A549 (cell line): ENCODE measurements at regions not wholly inside any gene's neighbourhood (a gene's known extent, or its start where the extent isn't known, plus 50 kb on each side); places are given as distances from the start of the nearest gene placed in this dataset.

Experiments
- ATAC-seq, 2 experiments: fragments of 200-7000 bp in 1 of 2; fragments of >200 bp in 1 of 2; cut with Nextera tagmentation in 1 of 2; cut with Tn5 transposase in 1 of 2; 3 replicates each; pipeline versions ENCODE4 v1.8.0 to v1.9.1; 2018 to 2020; ENCODE audit warnings: mild to moderate bottlenecking in 1 of 2, moderate library complexity in 1 of 2
- CTCF ChIA-PET: fragments of 300-600 bp; sonication (Branson Sonifier 250); formaldehyde crosslinking; extraction: SDS; loops from one replicate; lab custom pipeline; 2021; ENCODE audit warnings: antibody characterized with exemption, inconsistent platforms; lab: Yijun Ruan, JAX
- POLR2A ChIA-PET: fragments of 350-600 bp; formaldehyde crosslinking; extraction: SDS; loops from one replicate; lab custom pipeline; 2021; ENCODE audit warnings: antibody characterized with exemption, inconsistent platforms; lab: Yijun Ruan, JAX
- DNase-seq, 2 experiments: peaks; one replicate each; pipeline versions ENCODE4 v3.0.0 to v3.0.0-alpha.2; 2011 to 2016; ENCODE audit warnings: low read depth in 1 of 2, low spot score in 1 of 2
- FAIRE-seq: peaks from 2 replicates; lab custom pipeline; 2011; peaks lifted over from hg19 to GRCh38; lab: Jason Lieb, UNC
- H3K27ac ChIP-seq, 2 experiments: fragments of >200 bp; sonication (Bioruptor Twin); formaldehyde crosslinking; 3 replicates each; pipeline ENCODE4 v1.5.1; 2016 to 2017
- H3K4me1 ChIP-seq: fragments of >200 bp; sonication (Bioruptor Twin); formaldehyde crosslinking; 3 replicates; pipeline ENCODE4 v1.6.1; 2016
- H3K4me2 ChIP-seq: fragments of >200 bp; sonication (Bioruptor Twin); formaldehyde crosslinking; 3 replicates; pipeline ENCODE4 v1.6.1; 2016
- H3K4me3 ChIP-seq: fragments of >200 bp; sonication (Bioruptor Twin); formaldehyde crosslinking; 3 replicates; pipeline ENCODE4 v1.5.1; 2016
- H3K9me3 ChIP-seq: fragments of >200 bp; sonication (Bioruptor Twin); formaldehyde crosslinking; 3 replicates; pipeline ENCODE4 v1.6.1; 2016
- BCL3 ChIP-seq: fragments of >200 bp; sonication (Bioruptor Twin); formaldehyde crosslinking; IDR thresholded peaks from 3 replicates; pipeline ENCODE4 v1.6.1; 2016
- BHLHE40 ChIP-seq: IDR thresholded peaks from 2 replicates; pipeline ENCODE4 v1.6.1; 2012; ENCODE audit warnings: low read depth, low read length, inconsistent platforms
- CBX2 ChIP-seq: fragments of 200-600 bp; sonication (generic); IDR thresholded peaks from 2 replicates; pipeline ENCODE4 v1.6.1; 2016; ENCODE audit warnings: low read depth, mild to moderate bottlenecking, borderline replicate concordance
- CEBPB ChIP-seq, 2 experiments: fragments of >200 bp in 1 of 2; sonication (Bioruptor Twin) in 1 of 2; formaldehyde crosslinking in 1 of 2; IDR thresholded peaks; 2 replicates each; pipeline ENCODE4 v1.6.1; 2012 to 2016
- CHD4 ChIP-seq: fragments of 200-600 bp; sonication (generic); IDR thresholded peaks from 2 replicates; pipeline ENCODE4 v1.6.1; 2016; ENCODE audit warnings: antibody characterized with exemption, mild to moderate bottlenecking, borderline replicate concordance
- EHMT2 ChIP-seq: fragments of 200-600 bp; sonication (generic); IDR thresholded peaks from 2 replicates; pipeline ENCODE4 v1.6.1; 2016; ENCODE audit warnings: antibody characterized with exemption, low read depth, mild to moderate bottlenecking, moderate library complexity
- EP300 ChIP-seq, 2 experiments: fragments of >200 bp; sonication (Bioruptor Twin); formaldehyde crosslinking; IDR thresholded peaks; 2 replicates in 1 of 2; 3 replicates in 1 of 2; pipeline ENCODE4 v1.6.1; 2016 to 2017
- FOSL2 ChIP-seq, 2 experiments: fragments of 450-650 bp in 1 of 2; fragments of >200 bp in 1 of 2; sonication (Bioruptor Twin) in 1 of 2; formaldehyde crosslinking; IDR thresholded peaks; 2 replicates each; pipeline versions ENCODE4 v1.5.0 to v1.6.1; 2016 to 2020; ENCODE audit warnings: mild to moderate bottlenecking in 1 of 2, moderate library complexity in 1 of 2
- FOXS1 ChIP-seq: fragments of 250-450 bp; sonication (Bioruptor Pico); IDR thresholded peaks from 2 replicates; pipeline ENCODE4 v1.5.0; 2020; ENCODE audit warnings: mild to moderate bottlenecking, moderate library complexity
- GATA3 ChIP-seq: IDR thresholded peaks from 2 replicates; pipeline ENCODE4 v1.6.1; 2012; ENCODE audit warnings: borderline replicate concordance
- HEYL ChIP-seq: fragments of 250-450 bp; sonication (Bioruptor Pico); IDR thresholded peaks from 2 replicates; pipeline ENCODE4 v1.8.0; 2021; ENCODE audit warnings: mild to moderate bottlenecking, moderate library complexity
- HMGXB4 ChIP-seq: fragments of 250-450 bp; sonication (Bioruptor Pico); IDR thresholded peaks from 2 replicates; pipeline ENCODE4 v1.5.0; 2021; ENCODE audit warnings: mild to moderate bottlenecking, moderate library complexity, borderline replicate concordance
- HOXA7 ChIP-seq: fragments of 250-450 bp; sonication (Bioruptor Pico); IDR thresholded peaks from 2 replicates; pipeline ENCODE4 v1.5.0; 2020; ENCODE audit warnings: mild to moderate bottlenecking, moderate library complexity
- JUN ChIP-seq, 2 experiments: fragments of >200 bp; sonication (Bioruptor Twin); formaldehyde crosslinking; IDR thresholded peaks; 2 replicates in 1 of 2; 3 replicates in 1 of 2; pipeline ENCODE4 v1.6.1; 2016 to 2017
- KDM1A ChIP-seq: fragments of 200-600 bp; sonication (generic); IDR thresholded peaks from 2 replicates; pipeline ENCODE4 v1.6.1; 2016; ENCODE audit warnings: low read depth, mild to moderate bottlenecking
- MAFK ChIP-seq: fragments of 450-650 bp; IDR thresholded peaks from 2 replicates; pipeline ENCODE4 v1.6.1; 2014; ENCODE audit not compliant: partially characterized antibody
- MYC ChIP-seq: IDR thresholded peaks from 2 replicates; pipeline ENCODE4 v1.6.1; 2012; ENCODE audit warnings: mild to moderate bottlenecking, inconsistent platforms, low read length, improper control_type of control experiment, borderline replicate concordance
- NR3C1 ChIP-seq: fragments of >200 bp; sonication (Bioruptor Twin); formaldehyde crosslinking; IDR thresholded peaks from 3 replicates; pipeline ENCODE4 v1.6.1; 2017
- PHF8 ChIP-seq: fragments of 200-600 bp; sonication (generic); IDR thresholded peaks from 2 replicates; pipeline ENCODE4 v1.6.1; 2016; ENCODE audit warnings: low read depth, mild to moderate bottlenecking, antibody characterized with exemption, moderate library complexity, borderline replicate concordance
- POLR2AphosphoS2 ChIP-seq: conservative IDR thresholded peaks from 2 replicates; pipeline ENCODE4 v1.6.1; 2012; ENCODE audit warnings: low read length, improper control_type of control experiment, inconsistent platforms
- RCOR1 ChIP-seq: fragments of 150-350 bp; IDR thresholded peaks from 2 replicates; pipeline ENCODE4 v1.6.1; 2014; ENCODE audit warnings: antibody characterized with exemption, low read length, low read depth
- RFX5 ChIP-seq: fragments of 450-650 bp; IDR thresholded peaks from 2 replicates; pipeline ENCODE4 v1.7.1; 2014; ENCODE audit warnings: antibody characterized with exemption, mild to moderate bottlenecking, moderate library complexity
- RNF2 ChIP-seq: fragments of 200-600 bp; sonication (generic); IDR thresholded peaks from 2 replicates; pipeline ENCODE4 v1.6.1; 2016; ENCODE audit warnings: low read depth, mild to moderate bottlenecking, antibody characterized with exemption, moderate library complexity, borderline replicate concordance
- SREBF2 ChIP-seq: fragments of 450-650 bp; IDR thresholded peaks from 2 replicates; pipeline ENCODE4 v1.6.1; 2014; ENCODE audit warnings: mild to moderate bottlenecking, moderate library complexity
- TP53 ChIP-seq: fragments of 250-450 bp; sonication (Bioruptor Pico); IDR thresholded peaks from 2 replicates; pipeline ENCODE4 v1.5.0; 2021; ENCODE audit warnings: mild to moderate bottlenecking, moderate library complexity
- ZFP36 ChIP-seq: fragments of 450-650 bp; IDR thresholded peaks from 2 replicates; pipeline ENCODE4 v1.6.1; 2014; ENCODE audit warnings: borderline replicate concordance; ENCODE audit not compliant: partially characterized antibody
- ZNF302 ChIP-seq: fragments of 250-450 bp; sonication (Bioruptor Pico); IDR thresholded peaks from 2 replicates; pipeline ENCODE4 v1.9.0; 2021; ENCODE audit warnings: inconsistent platforms, mild to moderate bottlenecking, moderate library complexity
- WGBS: methylation state at CpG from one replicate; pipeline ENCODE4 v1.1.6; 2017; ENCODE audit errors: missing lambda C conversion rate; 5-methylcytosine and 5-hydroxymethylcytosine counted together
- TF ChIP-seq, protein P1 (sequence below): IDR thresholded peaks from 2 replicates; pipeline ENCODE4 v1.6.1; 2012; ENCODE audit warnings: low read depth, borderline replicate concordance
- TF ChIP-seq, protein P2 (sequence below): fragments of 150-350 bp; IDR thresholded peaks from 2 replicates; pipeline ENCODE4 v1.6.1; 2014; ENCODE audit warnings: low read depth, mild to moderate bottlenecking, low read length

DNA sequence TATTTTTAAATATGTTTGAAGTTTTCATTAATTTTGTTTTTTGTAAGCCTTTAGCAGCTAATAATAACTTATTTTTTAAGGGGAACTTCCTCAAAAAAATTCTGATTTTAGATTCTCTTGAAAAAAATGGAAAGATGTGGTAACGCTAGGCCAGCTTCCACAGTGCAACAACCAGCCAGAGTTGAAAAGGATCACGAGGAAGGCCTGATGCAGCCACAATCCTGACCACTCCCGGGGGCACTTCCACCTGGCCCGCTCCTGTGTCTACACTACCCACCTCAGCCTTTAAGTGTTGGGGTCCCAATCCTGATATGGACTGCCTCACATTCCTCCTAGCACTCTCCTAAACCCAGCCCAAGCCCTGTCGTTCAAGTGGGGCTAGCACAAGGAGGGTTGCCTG is 101.1 kb downstream of the TMEM17 start:
- Histone ChIP-seq H3K9me3 (no peaks in the 10 kb centered on the region), H3K4me1 (peaks cover 10% of the 10 kb centered on the region; the same call in 2 of the 3 replicates), H3K4me2 (no peak overlapping the region), H3K27ac (no peak overlapping the region), H3K4me3 (no peak overlapping the region)
- TF ChIP-seq, protein P1, sequence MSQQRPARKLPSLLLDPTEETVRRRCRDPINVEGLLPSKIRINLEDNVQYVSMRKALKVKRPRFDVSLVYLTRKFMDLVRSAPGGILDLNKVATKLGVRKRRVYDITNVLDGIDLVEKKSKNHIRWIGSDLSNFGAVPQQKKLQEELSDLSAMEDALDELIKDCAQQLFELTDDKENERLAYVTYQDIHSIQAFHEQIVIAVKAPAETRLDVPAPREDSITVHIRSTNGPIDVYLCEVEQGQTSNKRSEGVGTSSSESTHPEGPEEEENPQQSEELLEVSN: no peak
- TF ChIP-seq PHF8 (no peak), EHMT2 (no peak), FOSL2 (IDR thresholded peaks at IDR 0.05) (no peak), FOSL2 (CRISPR knock-in tag; IDR thresholded peaks at IDR 0.05) (no peak), KDM1A (no peak), TP53 (CRISPR knock-in tag) (no peak), CBX2 (no peak), JUN (IDR thresholded peaks at IDR 0.05) (no peak), GATA3 (no peak), BCL3 (no peak)
- TF ChIP-seq, protein P2, sequence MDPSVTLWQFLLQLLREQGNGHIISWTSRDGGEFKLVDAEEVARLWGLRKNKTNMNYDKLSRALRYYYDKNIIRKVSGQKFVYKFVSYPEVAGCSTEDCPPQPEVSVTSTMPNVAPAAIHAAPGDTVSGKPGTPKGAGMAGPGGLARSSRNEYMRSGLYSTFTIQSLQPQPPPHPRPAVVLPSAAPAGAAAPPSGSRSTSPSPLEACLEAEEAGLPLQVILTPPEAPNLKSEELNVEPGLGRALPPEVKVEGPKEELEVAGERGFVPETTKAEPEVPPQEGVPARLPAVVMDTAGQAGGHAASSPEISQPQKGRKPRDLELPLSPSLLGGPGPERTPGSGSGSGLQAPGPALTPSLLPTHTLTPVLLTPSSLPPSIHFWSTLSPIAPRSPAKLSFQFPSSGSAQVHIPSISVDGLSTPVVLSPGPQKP: no peak
- no peak for FAIRE-seq
- DNase-seq: no peak
- 76% methylated on average over 5 of the region's 5 CpGs for WGBS
- CTCF ChIA-PET: interaction anchor here (0.7 to 4.0 kb wide), 3 partner anchors 8 to 1734 kb away, joined by 3 to 37 read pairs (median 3); no protein-coding TSS in a partner anchor
- POLR2A ChIA-PET: no interaction called here
- no peak; a peak in 1 of 6 replicates for ATAC-seq

- no peak for DNase-seq
- H3K4me2 ChIP-seq: no peak overlapping the region
- no peak for FAIRE-seq
- TF ChIP-seq CEBPB (IDR thresholded peaks at IDR 0.05) (no peak), HEYL (CRISPR knock-in tag) (no peak), NR3C1 (no peak), RNF2 (no peak), GATA3 (no peak), POLR2AphosphoS2 (no peak), RFX5 (no peak), CHD4 (no peak), SREBF2 (no peak), FOSL2 (IDR thresholded peaks at IDR 0.05) (no peak), FOSL2 (CRISPR knock-in tag; IDR thresholded peaks at IDR 0.05) (no peak)
- TF ChIP-seq, all 56 proteins: peak for 0
- H3K27ac ChIP-seq: no peak overlapping the region
- CTCF ChIA-PET: interaction anchor here (0.7 to 4.0 kb wide), 2 partner anchors 11 to 409 kb away, joined by 3 to 37 read pairs; no protein-coding TSS in a partner anchor
- POLR2A ChIA-PET: no interaction called here
- peaks cover 10% of the 10 kb centered on the region; the same call in 2 of the 3 replicates for H3K4me1 ChIP-seq
- H3K9me3 ChIP-seq: no peaks in the 10 kb centered on the region
- no peak overlapping the region for H3K4me3 ChIP-seq
- 47% methylated on average over 3 of the region's 3 CpGs for WGBS
- no peak for ATAC-seq
Observed at GRCh38 chr2:62402156-62402555, 103.8 kb downstream of the TMEM17 start.

GRCh38 chr2:62398356-62398755 is 107.6 kb downstream of the TMEM17 start:
- no peak for FAIRE-seq
- no peak for ATAC-seq
- ChIA-PET CTCF (interaction anchor here (0.7 to 1.1 kb wide), 3 partner anchors 11 to 14 kb away, joined by 3 to 5 read pairs (median 3); no protein-coding TSS in a partner anchor), POLR2A (no interaction called here)
- Histone ChIP-seq H3K4me1 (no peaks in the 10 kb centered on the region), H3K27ac (no peak overlapping the region), H3K9me3 (no peaks in the 10 kb centered on the region), H3K4me3 (no peak overlapping the region), H3K4me2 (no peak overlapping the region)
- 58% methylated on average over 3 of the region's 3 CpGs for WGBS
- DNase-seq: no peak
- TF ChIP-seq FOXS1 (no peak), CEBPB (IDR thresholded peaks at IDR 0.05) (no peak), FOSL2 (IDR thresholded peaks at IDR 0.05) (no peak), FOSL2 (CRISPR knock-in tag; IDR thresholded peaks at IDR 0.05) (no peak), BHLHE40 (no peak), HOXA7 (CRISPR knock-in tag) (no peak), CHD4 (no peak), MYC (no peak), MAFK (no peak), ZFP36 (no peak), ZNF302 (CRISPR knock-in tag) (no peak), RNF2 (no peak), HMGXB4 (no peak), EP300 (IDR thresholded peaks at IDR 0.05) (no peak), TP53 (CRISPR knock-in tag) (no peak), RCOR1 (no peak), KDM1A (no peak)
